ENCODE measurements at regions not wholly inside any gene's neighbourhood (a gene's known extent, or its start where the extent isn't known, plus 50 kb on each side); places are given as distances from the start of the nearest gene placed in this dataset.
"Not testable (repeated sequence)": the region's sequence is repeated elsewhere in the genome, so short reads cannot be mapped to it uniquely, and the experiment has no call there.

GRCh38 chr12:4187916-4188315 is 85.6 kb upstream of the CCND2 start:
- Histone ChIP-seq H3K4me3 (ENCODE audit: low read length) (no peak overlapping the region), H3K9me3 (ENCODE audit: control insufficient read depth in 1 of 2, insufficient read depth in 1 of 2, low read length in 2 of 2) (peaks cover 0 to 2% of the 10 kb centered on the region in 2 experiments), H3K36me3 (ENCODE audit: insufficient read depth, low read length) (no peaks in the 10 kb centered on the region), H3K4me1 (ENCODE audit: insufficient read depth, low read length) (no peaks in the 10 kb centered on the region), H3K27me3 (ENCODE audit: control insufficient read depth in 1 of 2, insufficient read depth in 2 of 2, low read length in 2 of 2) (no peaks in the 10 kb centered on the region), H3K27ac (ENCODE audit: low read depth in 1 of 2, low read length in 2 of 2) (no peak overlapping the region)
- H3K27ac Mint-ChIP-seq, result no peak overlapping the region
- no peaks in the 10 kb centered on the region for H3K36me3 Mint-ChIP-seq (ENCODE audit: low read depth)
- ATAC-seq (ENCODE audit: poor library complexity), result no peak
- CTCF ChIA-PET, result no interaction called here
- peaks cover 3% of the 10 kb centered on the region for H3K9me3 Mint-ChIP-seq
- DNase-seq, result no peak
- H3K4me1 Mint-ChIP-seq (ENCODE audit: low read depth), result no peaks in the 10 kb centered on the region
- H3K4me3 Mint-ChIP-seq, result no peak overlapping the region
- no peaks in the 10 kb centered on the region for H3K27me3 Mint-ChIP-seq
- TF ChIP-seq CTCF (IDR thresholded peaks at IDR 0.05), result no peak
- intact Hi-C loops (cut with DNase I, micrococcal nuclease), result no loop called here
- POLR2A ChIA-PET, result interaction anchor here (0.7 kb wide), 1 partner anchor 10 kb away, joined by 3 read pairs; no protein-coding TSS in a partner anchor

GRCh38 chr12:4187315-4187714 is 86.2 kb upstream of the CCND2 start:
- CTCF ChIA-PET; H3K27ac ChIP-seq (ENCODE audit: low read depth in 1 of 2, low read length in 2 of 2); H3K9me3 ChIP-seq (ENCODE audit: control insufficient read depth in 1 of 2, insufficient read depth in 1 of 2, low read length in 2 of 2); H3K27me3 Mint-ChIP-seq; H3K4me1 ChIP-seq (ENCODE audit: insufficient read depth, low read length); H3K27ac Mint-ChIP-seq; H3K36me3 ChIP-seq (ENCODE audit: insufficient read depth, low read length); H3K9me3 Mint-ChIP-seq; H3K4me1 Mint-ChIP-seq (ENCODE audit: low read depth); H3K36me3 Mint-ChIP-seq (ENCODE audit: low read depth); H3K4me3 ChIP-seq (ENCODE audit: low read length); H3K4me3 Mint-ChIP-seq; ATAC-seq (ENCODE audit: poor library complexity); intact Hi-C loops (cut with DNase I, micrococcal nuclease); H3K27me3 ChIP-seq (ENCODE audit: control insufficient read depth in 1 of 2, insufficient read depth in 2 of 2, low read length in 2 of 2); DNase-seq: not testable (repeated sequence)
- POLR2A ChIA-PET, result interaction anchor here (0.7 kb wide), 1 partner anchor 9 kb away, joined by 3 read pairs; no protein-coding TSS in a partner anchor

GRCh38 chr12:4178424-4179170 is 95.0 kb upstream of the CCND2 start:
- POLR2A ChIA-PET, result interaction anchor here (1.3 kb wide), 1 partner anchor 9 kb away, joined by 3 read pairs; no protein-coding TSS in a partner anchor
- Histone ChIP-seq H3K4me1 (ENCODE audit: insufficient read depth, low read length) (no peaks in the 10 kb centered on the region), H3K4me3 (ENCODE audit: low read length) (no peak overlapping the region), H3K27ac (ENCODE audit: low read depth in 1 of 2, low read length in 2 of 2) (no peak overlapping the region), H3K36me3 (ENCODE audit: insufficient read depth, low read length) (no peaks in the 10 kb centered on the region), H3K9me3 (ENCODE audit: control insufficient read depth in 1 of 2, insufficient read depth in 1 of 2, low read length in 2 of 2) (peaks cover 6 to 7% of the 10 kb centered on the region in 2 experiments), H3K27me3 (ENCODE audit: control insufficient read depth in 1 of 2, insufficient read depth in 2 of 2, low read length in 2 of 2) (no peaks in the 10 kb centered on the region)
- no peaks in the 10 kb centered on the region for H3K4me1 Mint-ChIP-seq (ENCODE audit: low read depth)
- intact Hi-C loops (cut with DNase I, micrococcal nuclease), result no loop called here
- no peaks in the 10 kb centered on the region for H3K27me3 Mint-ChIP-seq
- H3K36me3 Mint-ChIP-seq (ENCODE audit: low read depth), result no peaks in the 10 kb centered on the region
- H3K4me3 Mint-ChIP-seq, result no peak overlapping the region
- H3K27ac Mint-ChIP-seq, result no peak overlapping the region
- no peak for DNase-seq
- peaks cover 6% of the 10 kb centered on the region for H3K9me3 Mint-ChIP-seq
- CTCF ChIA-PET, result interaction anchor here (0.7 to 1.1 kb wide), 2 partner anchors 98 to 354 kb away, joined by 3 read pairs; no protein-coding TSS in a partner anchor
- ATAC-seq (ENCODE audit: poor library complexity), result no peak
- no peak for TF ChIP-seq CTCF (IDR thresholded peaks at IDR 0.05)

GRCh38 chr12:4177262-4177661 is 96.3 kb upstream of the CCND2 start:
- H3K27ac Mint-ChIP-seq, result no peak overlapping the region

More at GRCh38 chr12:4177262-4177661, 96.3 kb upstream of the CCND2 start:
- DNase-seq (no peak), ATAC-seq (ENCODE audit: poor library complexity) (no peak)
- ChIA-PET CTCF (no interaction called here), POLR2A (no interaction called here)
- peaks cover 0 to 7% of the 10 kb centered on the region in 2 experiments for H3K9me3 ChIP-seq (ENCODE audit: control insufficient read depth in 1 of 2, insufficient read depth in 1 of 2, low read length in 2 of 2)
- H3K36me3 ChIP-seq (ENCODE audit: insufficient read depth, low read length), result no peaks in the 10 kb centered on the region
- Mint-ChIP-seq H3K36me3 (ENCODE audit: low read depth) (no peaks in the 10 kb centered on the region), H3K4me3 (no peak overlapping the region), H3K4me1 (ENCODE audit: low read depth) (no peaks in the 10 kb centered on the region), H3K27me3 (no peaks in the 10 kb centered on the region), H3K9me3 (no peaks in the 10 kb centered on the region)
- H3K4me1 ChIP-seq (ENCODE audit: insufficient read depth, low read length), result no peaks in the 10 kb centered on the region
- intact Hi-C loops (cut with DNase I, micrococcal nuclease), result no loop called here
- H3K27ac ChIP-seq (ENCODE audit: low read depth in 1 of 2, low read length in 2 of 2), result no peak overlapping the region
- H3K4me3 ChIP-seq (ENCODE audit: low read length), result no peak overlapping the region
- no peaks in the 10 kb centered on the region for H3K27me3 ChIP-seq (ENCODE audit: control insufficient read depth in 1 of 2, insufficient read depth in 2 of 2, low read length in 2 of 2)
- TF ChIP-seq CTCF (IDR thresholded peaks at IDR 0.05), result no peak
